Progenitor cell of endocrine pancreas (in vitro differentiated cells): ENCODE measurements at regions not wholly inside any gene's neighbourhood (a gene's known extent, or its start where the extent isn't known, plus 50 kb on each side); places are given as distances from the start of the nearest gene placed in this dataset.

Experiments
- DNase-seq: peaks from one replicate; pipeline ENCODE4 v3.0.0; 2021; ENCODE audit warnings: low spot score; ENCODE audit not compliant: unreplicated experiment
- H3K27ac Mint-ChIP-seq: 2 replicates; pipeline ENCODE4 v1.8.0; 2021; ENCODE audit warnings: mild to moderate bottlenecking, moderate library complexity, mixed read lengths
- H3K27me3 Mint-ChIP-seq: 2 replicates; pipeline ENCODE4 v1.8.0; 2021; ENCODE audit warnings: mixed read lengths
- H3K36me3 Mint-ChIP-seq: 2 replicates; pipeline ENCODE4 v1.8.0; 2022; ENCODE audit warnings: mixed read lengths; ENCODE audit not compliant: insufficient read depth
- H3K4me1 Mint-ChIP-seq: 2 replicates; pipeline ENCODE4 v1.8.0; 2021; ENCODE audit warnings: low read depth, mixed read lengths
- H3K4me3 Mint-ChIP-seq: 2 replicates; pipeline ENCODE4 v1.8.0; 2021; ENCODE audit warnings: low read depth, mild to moderate bottlenecking, moderate library complexity, mixed read lengths
- H3K9me3 Mint-ChIP-seq: 2 replicates; pipeline ENCODE4 v1.8.0; 2021; ENCODE audit warnings: low read depth, mixed read lengths
- CTCF ChIP-seq: fragments of 200-600 bp; sonication (generic); IDR thresholded peaks from one replicate; pipeline ENCODE4 v1.5.0; 2021; ENCODE audit warnings: antibody characterized with exemption, mild to moderate bottlenecking; ENCODE audit not compliant: unreplicated experiment

- Mint-ChIP-seq H3K27me3 (peaks cover 8% of the 10 kb centered on the region), H3K4me3 (no peak overlapping the region), H3K27ac (no peak overlapping the region), H3K36me3 (no peaks in the 10 kb centered on the region), H3K9me3 (no peaks in the 10 kb centered on the region), H3K4me1 (peaks cover 2% of the 10 kb centered on the region)
- no peak for TF ChIP-seq CTCF
- no peak for DNase-seq
These were observed 298.3 kb upstream of the FZD8 start for GRCh38 chr10:35940141-35941041.

GRCh38 chr10:35938160-35938559 lies 296.1 kb upstream of the FZD8 start:
- H3K27me3 Mint-ChIP-seq: peaks cover 8% of the 10 kb centered on the region

GRCh38 chr10:35937546-35937945 lies 295.4 kb upstream of the FZD8 start:
- no peak overlapping the region for H3K27ac Mint-ChIP-seq
- H3K9me3 Mint-ChIP-seq: no peaks in the 10 kb centered on the region
- DNase-seq: no peak
- peaks cover 8% of the 10 kb centered on the region for H3K27me3 Mint-ChIP-seq
- TF ChIP-seq CTCF: no peak
- H3K4me1 Mint-ChIP-seq: peaks cover 20% of the 10 kb centered on the region
- H3K4me3 Mint-ChIP-seq: no peak overlapping the region
- H3K36me3 Mint-ChIP-seq: no peaks in the 10 kb centered on the region

More at GRCh38 chr10:35938160-35938559, 296.1 kb upstream of the FZD8 start:
- no peaks in the 10 kb centered on the region for H3K36me3 Mint-ChIP-seq
- no peak overlapping the region for H3K4me3 Mint-ChIP-seq
- TF ChIP-seq CTCF: no peak
- peaks cover 18% of the 10 kb centered on the region for H3K4me1 Mint-ChIP-seq
- no peak for DNase-seq
- H3K9me3 Mint-ChIP-seq: no peaks in the 10 kb centered on the region
- no peak overlapping the region for H3K27ac Mint-ChIP-seq

- peaks cover 4% of the 10 kb centered on the region for H3K9me3 Mint-ChIP-seq
- no peak for TF ChIP-seq CTCF
- DNase-seq: no peak
- peaks cover 23% of the 10 kb centered on the region for H3K4me1 Mint-ChIP-seq
- peak overlapping the region; percentile 68 for H3K27ac Mint-ChIP-seq
- no peak overlapping the region for H3K4me3 Mint-ChIP-seq
- H3K36me3 Mint-ChIP-seq: no peaks in the 10 kb centered on the region
- peaks cover 8% of the 10 kb centered on the region for H3K27me3 Mint-ChIP-seq
These were observed 292.5 kb upstream of the FZD8 start for GRCh38 chr10:35934642-35934995.

- TF ChIP-seq CTCF: no peak
- Mint-ChIP-seq H3K9me3 (peaks cover 4% of the 10 kb centered on the region), H3K4me3 (no peak overlapping the region), H3K27ac (peak overlapping the region; percentile 68), H3K4me1 (peaks cover 23% of the 10 kb centered on the region), H3K27me3 (peaks cover 8% of the 10 kb centered on the region), H3K36me3 (no peaks in the 10 kb centered on the region)
- no peak for DNase-seq
These were observed 292.0 kb upstream of the FZD8 start for GRCh38 chr10:35933940-35934641.
